Activated T-helper 17 cell treated with anti-CD3 and anti-CD28 coated beads, Interleukin-2, amount 50 U/mL, for 72 hours (primary cell): ENCODE measurements at regions not wholly inside any gene's neighbourhood (a gene's known extent, or its start where the extent isn't known, plus 50 kb on each side); places are given as distances from the start of the nearest gene placed in this dataset.

Experiments
- ATAC-seq: fragments of 150-1000 bp; cut with Tn5 transposase; replicated peaks from 2 replicates; pipeline ENCODE4 v1.10.0; 2021; ENCODE audit warnings: mild to moderate bottlenecking, moderate library complexity
- H3K27ac Mint-ChIP-seq: one replicate; pipeline ENCODE4 v1.8.0; 2022; ENCODE audit warnings: mixed read lengths
- H3K27me3 Mint-ChIP-seq: one replicate; pipeline ENCODE4 v1.8.0; 2022; ENCODE audit warnings: mixed read lengths
- H3K36me3 Mint-ChIP-seq: one replicate; pipeline ENCODE4 v1.8.0; 2022; ENCODE audit warnings: low read depth, mild to moderate bottlenecking, mixed read lengths
- H3K4me1 Mint-ChIP-seq: one replicate; pipeline ENCODE4 v1.8.0; 2022; ENCODE audit warnings: mixed read lengths
- H3K4me3 Mint-ChIP-seq: one replicate; pipeline ENCODE4 v1.8.0; 2022; ENCODE audit warnings: mild to moderate bottlenecking, mixed read lengths
- H3K9me3 Mint-ChIP-seq: one replicate; pipeline ENCODE4 v1.8.0; 2022; ENCODE audit warnings: mixed read lengths

- no peak overlapping the region for H3K27ac Mint-ChIP-seq
- H3K27me3 Mint-ChIP-seq: peaks cover 31% of the 10 kb centered on the region
- no peak overlapping the region for H3K4me3 Mint-ChIP-seq
- ATAC-seq: no peak
- H3K36me3 Mint-ChIP-seq: no peaks in the 10 kb centered on the region
- H3K4me1 Mint-ChIP-seq: no peaks in the 10 kb centered on the region
- no peaks in the 10 kb centered on the region for H3K9me3 Mint-ChIP-seq
These were observed 128.9 kb upstream of the SIX2 start for GRCh38 chr2:45137966-45138695.

- peaks cover 16% of the 10 kb centered on the region for H3K27me3 Mint-ChIP-seq
- no peak for ATAC-seq
- no peaks in the 10 kb centered on the region for H3K36me3 Mint-ChIP-seq
- no peak overlapping the region for H3K27ac Mint-ChIP-seq
- H3K4me1 Mint-ChIP-seq: no peaks in the 10 kb centered on the region
- no peaks in the 10 kb centered on the region for H3K9me3 Mint-ChIP-seq
- no peak overlapping the region for H3K4me3 Mint-ChIP-seq
These were observed 125.5 kb upstream of the SIX2 start for GRCh38 chr2:45134726-45135125.

GRCh38 chr2:45134014-45134413 is 124.8 kb upstream of the SIX2 start:
- Mint-ChIP-seq H3K27me3 (peaks cover 16% of the 10 kb centered on the region), H3K27ac (no peak overlapping the region), H3K4me3 (no peak overlapping the region), H3K4me1 (no peaks in the 10 kb centered on the region), H3K36me3 (no peaks in the 10 kb centered on the region), H3K9me3 (no peaks in the 10 kb centered on the region)
- no peak for ATAC-seq

- Mint-ChIP-seq H3K9me3 (no peaks in the 10 kb centered on the region), H3K27ac (no peak overlapping the region), H3K4me3 (no peak overlapping the region), H3K4me1 (no peaks in the 10 kb centered on the region), H3K27me3 (peaks cover 16% of the 10 kb centered on the region), H3K36me3 (no peaks in the 10 kb centered on the region)
- no peak for ATAC-seq
These were observed 123.3 kb upstream of the SIX2 start for GRCh38 chr2:45132551-45132950.

- Mint-ChIP-seq H3K27me3 (peaks cover 12% of the 10 kb centered on the region), H3K9me3 (no peaks in the 10 kb centered on the region), H3K4me3 (no peak overlapping the region), H3K4me1 (no peaks in the 10 kb centered on the region), H3K36me3 (no peaks in the 10 kb centered on the region), H3K27ac (no peak overlapping the region)
- ATAC-seq: no peak
These were observed 122.3 kb upstream of the SIX2 start for GRCh38 chr2:45131587-45131986.

DNA sequence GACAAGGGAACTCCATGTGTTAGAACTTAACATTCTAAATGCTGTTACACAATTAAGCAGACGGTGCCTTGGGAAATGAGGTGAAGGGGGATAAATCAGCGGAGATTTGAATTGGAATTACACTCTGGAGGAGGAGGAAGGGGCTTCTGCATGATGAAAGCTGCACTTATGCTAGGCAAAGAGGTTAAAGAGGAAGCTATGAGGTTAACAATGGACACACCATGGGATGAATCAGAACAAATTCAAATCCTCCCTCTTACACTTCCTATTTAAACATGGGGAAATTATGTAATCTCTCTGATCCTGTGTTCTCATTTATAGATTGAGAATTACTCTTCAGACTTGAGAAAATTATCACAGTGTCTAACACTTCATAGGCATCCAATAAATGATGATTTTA is 121.5 kb upstream of the SIX2 start:
- Mint-ChIP-seq H3K36me3 (no peaks in the 10 kb centered on the region), H3K4me3 (no peak overlapping the region), H3K27me3 (peaks cover 7% of the 10 kb centered on the region), H3K9me3 (no peaks in the 10 kb centered on the region), H3K4me1 (no peaks in the 10 kb centered on the region), H3K27ac (no peak overlapping the region)
- no peak for ATAC-seq

GRCh38 chr2:45128580-45128997 is 119.3 kb upstream of the SIX2 start:
- H3K36me3 Mint-ChIP-seq: no peaks in the 10 kb centered on the region

GRCh38 chr2:45127891-45128290 is 118.6 kb upstream of the SIX2 start:
- Mint-ChIP-seq H3K27ac (no peak overlapping the region), H3K36me3 (no peaks in the 10 kb centered on the region), H3K27me3 (no peaks in the 10 kb centered on the region), H3K4me3 (no peak overlapping the region), H3K4me1 (no peaks in the 10 kb centered on the region), H3K9me3 (no peaks in the 10 kb centered on the region)
- no peak for ATAC-seq

More at GRCh38 chr2:45128580-45128997, 119.3 kb upstream of the SIX2 start:
- H3K27me3 Mint-ChIP-seq: peaks cover 3% of the 10 kb centered on the region
- no peak overlapping the region for H3K4me3 Mint-ChIP-seq
- no peaks in the 10 kb centered on the region for H3K4me1 Mint-ChIP-seq
- H3K9me3 Mint-ChIP-seq: no peaks in the 10 kb centered on the region
- no peak overlapping the region for H3K27ac Mint-ChIP-seq
- ATAC-seq: no peak

DNA sequence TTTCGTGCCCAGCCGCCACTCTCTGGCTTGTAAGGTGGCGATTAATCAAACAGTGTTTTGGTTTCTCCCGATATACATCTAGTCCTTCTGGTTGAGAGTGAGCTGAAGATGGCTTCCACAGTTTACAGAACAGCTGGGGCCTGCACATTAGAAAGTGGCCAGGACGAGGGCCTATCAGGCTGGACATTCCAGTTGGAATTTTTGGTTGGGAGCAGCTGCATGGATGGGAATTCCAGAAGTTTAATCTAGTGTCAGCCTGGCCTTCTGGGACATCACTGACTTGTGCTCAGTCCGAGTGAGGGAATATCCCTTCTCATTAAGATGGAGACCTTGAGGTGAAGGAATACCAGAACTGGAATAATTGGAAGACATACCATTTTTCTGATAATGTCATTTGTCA is 118.1 kb upstream of the SIX2 start:
- Mint-ChIP-seq H3K4me1 (no peaks in the 10 kb centered on the region), H3K27ac (no peak overlapping the region), H3K36me3 (no peaks in the 10 kb centered on the region), H3K9me3 (no peaks in the 10 kb centered on the region), H3K4me3 (no peak overlapping the region), H3K27me3 (no peaks in the 10 kb centered on the region)
- no peak for ATAC-seq

DNA sequence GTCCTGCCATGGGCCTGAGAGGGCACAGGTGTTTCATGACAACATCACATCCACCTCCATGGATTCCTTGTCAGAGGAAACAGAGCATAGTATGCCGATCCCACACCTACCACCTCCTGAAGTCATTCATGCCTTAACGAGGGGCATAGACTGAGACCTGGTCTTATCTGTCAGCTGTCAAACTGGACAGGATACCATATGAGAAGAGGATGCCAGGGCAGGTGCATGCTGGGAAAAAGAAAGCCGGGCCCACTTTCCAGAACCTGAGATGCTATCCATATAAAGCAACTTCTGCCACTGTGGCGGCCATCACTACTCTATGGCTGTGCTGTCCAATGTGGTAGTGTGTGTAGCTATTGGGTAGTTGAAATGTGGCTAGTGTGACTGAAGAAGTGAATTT is 116.0 kb upstream of the SIX2 start:
- no peak for ATAC-seq
- no peak overlapping the region for H3K27ac Mint-ChIP-seq
- H3K9me3 Mint-ChIP-seq: no peaks in the 10 kb centered on the region
- no peaks in the 10 kb centered on the region for H3K27me3 Mint-ChIP-seq
- no peaks in the 10 kb centered on the region for H3K36me3 Mint-ChIP-seq
- no peak overlapping the region for H3K4me3 Mint-ChIP-seq
- H3K4me1 Mint-ChIP-seq: no peaks in the 10 kb centered on the region

GRCh38 chr2:45124456-45124855 is 115.2 kb upstream of the SIX2 start:
- H3K27me3 Mint-ChIP-seq: no peaks in the 10 kb centered on the region
- H3K27ac Mint-ChIP-seq: no peak overlapping the region
- H3K4me1 Mint-ChIP-seq: no peaks in the 10 kb centered on the region
- no peaks in the 10 kb centered on the region for H3K36me3 Mint-ChIP-seq
- H3K4me3 Mint-ChIP-seq: no peak overlapping the region
- ATAC-seq: no peak
- no peaks in the 10 kb centered on the region for H3K9me3 Mint-ChIP-seq

- no peaks in the 10 kb centered on the region for H3K4me1 Mint-ChIP-seq
- no peak overlapping the region for H3K27ac Mint-ChIP-seq
- no peaks in the 10 kb centered on the region for H3K9me3 Mint-ChIP-seq
- H3K27me3 Mint-ChIP-seq: no peaks in the 10 kb centered on the region
- H3K36me3 Mint-ChIP-seq: no peaks in the 10 kb centered on the region
- no peak overlapping the region for H3K4me3 Mint-ChIP-seq
- no peak for ATAC-seq
These were observed 114.4 kb upstream of the SIX2 start for GRCh38 chr2:45123521-45124191.

DNA sequence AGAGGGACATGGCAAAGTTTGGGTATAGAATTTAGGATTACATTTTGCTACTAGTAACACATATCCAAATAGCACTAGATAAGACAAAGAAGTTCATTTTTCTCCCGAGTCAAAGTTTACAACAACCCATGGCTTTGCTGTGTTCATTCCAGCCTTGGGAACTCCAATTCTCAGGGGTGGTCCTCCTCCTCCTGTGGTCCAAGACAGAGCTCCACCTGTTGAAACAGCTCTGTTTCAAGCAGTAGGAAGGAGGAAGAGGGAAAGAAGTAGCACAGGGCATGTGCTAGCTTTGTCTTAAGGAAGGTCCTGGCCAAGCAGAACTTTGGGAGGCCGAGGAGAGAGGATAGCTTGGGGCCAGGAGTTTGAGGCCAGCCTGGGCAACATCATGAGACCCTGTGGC is 113.8 kb upstream of the SIX2 start:
- ATAC-seq: no peak
- Mint-ChIP-seq H3K4me3 (no peak overlapping the region), H3K27ac (no peak overlapping the region), H3K4me1 (no peaks in the 10 kb centered on the region), H3K36me3 (no peaks in the 10 kb centered on the region), H3K27me3 (no peaks in the 10 kb centered on the region), H3K9me3 (no peaks in the 10 kb centered on the region)

DNA sequence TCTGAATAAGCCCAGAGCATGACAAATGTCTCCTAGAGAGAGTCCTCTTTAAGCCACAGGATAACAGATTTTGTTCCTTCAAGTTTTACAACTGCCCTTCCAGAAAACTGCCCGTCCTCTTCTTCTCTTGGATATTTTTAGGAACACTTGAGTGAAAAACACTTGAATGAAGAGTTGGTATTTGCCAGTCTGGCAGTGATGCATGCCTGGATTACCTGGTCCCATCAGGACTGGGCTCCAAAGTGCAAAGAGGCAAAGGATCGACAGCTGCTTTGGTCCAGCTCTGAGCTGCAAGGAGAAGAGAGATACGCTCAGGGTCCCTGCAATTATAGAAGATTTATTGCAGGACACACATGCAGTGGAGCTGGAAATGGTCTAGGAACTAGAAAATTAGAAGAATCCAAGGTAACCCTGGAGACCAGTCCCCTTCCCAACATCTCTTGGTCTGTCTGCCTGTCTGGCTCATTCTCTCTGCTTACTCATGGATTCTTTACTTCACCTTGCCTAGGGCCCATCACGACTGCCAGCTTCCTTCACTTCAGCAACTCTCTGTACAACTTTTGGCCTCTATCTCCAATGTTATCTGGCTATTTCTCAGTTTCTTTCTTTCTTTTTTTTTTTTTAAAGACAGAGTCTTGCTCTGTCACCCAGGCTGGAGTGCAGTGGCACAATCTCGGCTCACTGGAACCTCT is 112.1 kb upstream of the SIX2 start:
- Mint-ChIP-seq H3K36me3 (no peaks in the 10 kb centered on the region), H3K4me3 (no peak overlapping the region), H3K4me1 (no peaks in the 10 kb centered on the region), H3K9me3 (no peaks in the 10 kb centered on the region), H3K27ac (no peak overlapping the region), H3K27me3 (no peaks in the 10 kb centered on the region)
- ATAC-seq: no peak

GRCh38 chr2:45120546-45120945 is 111.3 kb upstream of the SIX2 start:
- Mint-ChIP-seq H3K4me3 (no peak overlapping the region), H3K4me1 (no peaks in the 10 kb centered on the region), H3K36me3 (no peaks in the 10 kb centered on the region), H3K9me3 (no peaks in the 10 kb centered on the region), H3K27ac (no peak overlapping the region), H3K27me3 (no peaks in the 10 kb centered on the region)
- ATAC-seq: no peak
